Heart right ventricle (tissue), 16 donors: ENCODE measurements at regions not wholly inside any gene's neighbourhood (a gene's known extent, or its start where the extent isn't known, plus 50 kb on each side); places are given as distances from the start of the nearest gene placed in this dataset.

Experiments used
- ATAC-seq, 8 donors: fragments of 200-7000 bp; cut with Tn5 transposase; one replicate each; pipeline ENCODE4 v1.9.1; 2020; ENCODE audit warnings: mild to moderate bottlenecking in 8 of 8, moderate library complexity in 8 of 8, moderate number of reproducible peaks in 1 of 8
- DNase-seq, 2 donors: peaks; one replicate each; pipeline ENCODE4 v3.0.0-alpha.2; 2020
- H3K27ac ChIP-seq, 10 donors: fragments of 200-600 bp; sonication (generic) in 2 of 10; one replicate each; pipeline versions ENCODE4 v1.5.0 to v1.8.0; 2020 to 2022; ENCODE audit warnings: mild to moderate bottlenecking in 3 of 10
- H3K27me3 ChIP-seq, 7 donors: fragments of 200-600 bp; one replicate each; pipeline ENCODE4 v1.8.0; 2021 to 2022; ENCODE audit warnings: mild to moderate bottlenecking in 2 of 7
- H3K36me3 ChIP-seq, 9 donors: fragments of 200-600 bp; sonication (generic) in 1 of 9; one replicate each; pipeline versions ENCODE4 v1.5.0 to v1.8.0; 2020 to 2022; ENCODE audit warnings: mild to moderate bottlenecking in 2 of 9
- H3K4me1 ChIP-seq, 9 donors: fragments of 200-600 bp; sonication (generic) in 1 of 9; one replicate each; pipeline versions ENCODE4 v1.5.0 to v1.8.0; 2020 to 2022; ENCODE audit warnings: mild to moderate bottlenecking in 4 of 9
- H3K4me3 ChIP-seq, 10 donors: fragments of 200-600 bp; sonication (generic) in 2 of 10; one replicate each; pipeline versions ENCODE4 v1.5.0 to v1.8.0; 2020 to 2022; ENCODE audit warnings: mild to moderate bottlenecking in 7 of 10, moderate library complexity in 2 of 10
- H3K9me3 ChIP-seq, 11 donors: fragments of 200-600 bp in 10 of 11; sonication (generic) in 2 of 11; one replicate each; pipeline versions ENCODE4 v1.5.0 to v1.8.0; 2013 to 2022; ENCODE audit warnings: mild to moderate bottlenecking in 2 of 11, control low read depth in 1 of 11, moderate library complexity in 1 of 11
- WGBS, 2 donors: extraction: QIAGEN DNeasy Blood & Tissue Kit; methylation state at CpG; one replicate each; pipeline ENCODE4 v1.1.7; 2013; ENCODE audit warnings: inconsistent platforms in 1 of 2; 5-methylcytosine and 5-hydroxymethylcytosine counted together
- intact Hi-C, 10 donors: fragments of 100-400 bp; cut with DNase I; formaldehyde crosslinking; loops; one replicate each; pipeline versions ENCODE4 v1.11.1 to v1.14.2; 2022
- TF ChIP-seq, protein P1 (sequence below), 9 donors: fragments of 200-600 bp; sonication (generic) in 2 of 9; IDR thresholded peaks; one replicate each; pipeline versions ENCODE4 v1.5.0 to v1.8.0; 2021 to 2022; ENCODE audit warnings: antibody characterized with exemption in 9 of 9, mild to moderate bottlenecking in 5 of 9, moderate library complexity in 1 of 9
- donor health status: Arrhythmogenic right ventricular cardiomyopathy.
- donor health status: ischemic (EF 13 %, LVEDD 7.1; RV severe dilation, severe dysfunction).
- donor health status: healthy with polysubstance abuse.
- donor health status: DM: no; HTN: yes; CAD: no.
- donor health status: DM: no; HTN: no; CAD: no.
- donor health status: ischemic (EF 25% LVEDD 6.9; RV normal size, moderate dysfunction).
- donor health status: ischemic (EF 25% LVEDD 5.7; RV mildly dilated, moderate dysfunction).
- donor health status: healthy.
- donor health status: DM: yes; HTN: yes; CAD: no.
- donor health status: Ischemic cardiomyopathy.
- donor health status: ischemic (EF 35%, LVEDD 5.7; RV mildly dilated, moderate dysfunction).
- donor health status: nonischemic (EF 11% LVEDD 7.7; RV severe dilation, severe dysfunction).
- donor health status: DM: yes; HTN: yes; CAD: no.
- donor health status: PGD.
- donor health status: ischemic (EF 29% LVEDD 5.4; RV normal size, mild dysfunction).
- donor health status: nonischemic (EF 23%, LVEDD 6.1; RV moderate dilation, normal function).

- 92 to 95% methylated on average over 4 of the region's 4 CpGs for WGBS, 2 donors
- intact Hi-C loops, result loop anchor here in 1 of 10 donors (10.0 kb wide), 1 partner anchor 57 kb away; no protein-coding TSS in a partner anchor
These were observed 397.7 kb downstream of the TMEM38B start for GRCh38 chr9:106092083-106092482.

DNA sequence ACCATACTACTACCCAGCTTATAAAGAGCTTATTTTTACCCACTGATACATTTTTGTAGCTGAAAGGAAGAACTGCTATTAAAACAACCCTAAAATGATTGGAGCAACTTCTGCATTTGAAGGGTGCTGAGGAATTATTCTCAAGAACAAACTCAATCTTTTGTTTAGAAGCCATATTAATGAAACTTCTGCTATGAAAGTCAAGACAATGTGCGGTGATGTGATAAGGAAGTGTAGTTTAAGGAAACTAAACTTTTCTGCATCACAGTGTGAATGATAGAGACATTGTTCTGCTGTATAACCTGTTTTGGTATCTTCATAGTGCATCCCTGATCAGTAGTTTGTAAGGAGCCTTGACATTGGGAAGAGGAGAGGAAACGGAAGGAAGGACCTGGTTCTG lies 408.5 kb downstream of the TMEM38B start:
- 84 to 85% methylated on average over 2 of the region's 2 CpGs for WGBS, 2 donors
- TF ChIP-seq, protein P1, sequence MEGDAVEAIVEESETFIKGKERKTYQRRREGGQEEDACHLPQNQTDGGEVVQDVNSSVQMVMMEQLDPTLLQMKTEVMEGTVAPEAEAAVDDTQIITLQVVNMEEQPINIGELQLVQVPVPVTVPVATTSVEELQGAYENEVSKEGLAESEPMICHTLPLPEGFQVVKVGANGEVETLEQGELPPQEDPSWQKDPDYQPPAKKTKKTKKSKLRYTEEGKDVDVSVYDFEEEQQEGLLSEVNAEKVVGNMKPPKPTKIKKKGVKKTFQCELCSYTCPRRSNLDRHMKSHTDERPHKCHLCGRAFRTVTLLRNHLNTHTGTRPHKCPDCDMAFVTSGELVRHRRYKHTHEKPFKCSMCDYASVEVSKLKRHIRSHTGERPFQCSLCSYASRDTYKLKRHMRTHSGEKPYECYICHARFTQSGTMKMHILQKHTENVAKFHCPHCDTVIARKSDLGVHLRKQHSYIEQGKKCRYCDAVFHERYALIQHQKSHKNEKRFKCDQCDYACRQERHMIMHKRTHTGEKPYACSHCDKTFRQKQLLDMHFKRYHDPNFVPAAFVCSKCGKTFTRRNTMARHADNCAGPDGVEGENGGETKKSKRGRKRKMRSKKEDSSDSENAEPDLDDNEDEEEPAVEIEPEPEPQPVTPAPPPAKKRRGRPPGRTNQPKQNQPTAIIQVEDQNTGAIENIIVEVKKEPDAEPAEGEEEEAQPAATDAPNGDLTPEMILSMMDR (IDR thresholded peaks at IDR 0.05), result no peak

More at GRCh38 chr9:106092083-106092482, 397.7 kb downstream of the TMEM38B start:
- Histone ChIP-seq H3K4me3 (no peak overlapping the region), H3K4me1 (no peaks in the 10 kb centered on the region), H3K27ac (no peak overlapping the region), H3K27me3 (no peaks in the 10 kb centered on the region), H3K36me3 (no peaks in the 10 kb centered on the region), H3K9me3 (peaks cover 0 to 24% (median 0%) of the 10 kb centered on the region in 11 donors)
- TF ChIP-seq, protein P1 (IDR thresholded peaks at IDR 0.05), result no peak
- DNase-seq (no peak), ATAC-seq (no peak)

GRCh38 chr9:106104887-106105286 lies 410.5 kb downstream of the TMEM38B start:
- no peak for ATAC-seq
- peaks cover 0 to 4% (median 0%) of the 10 kb centered on the region in 11 donors for H3K9me3 ChIP-seq
- H3K36me3 ChIP-seq, result no peaks in the 10 kb centered on the region
- DNase-seq, result no peak
- TF ChIP-seq, protein P1 (IDR thresholded peaks at IDR 0.05), result no peak
- no peaks in the 10 kb centered on the region for H3K4me1 ChIP-seq
- H3K27ac ChIP-seq, result no peak overlapping the region
- no peak overlapping the region for H3K4me3 ChIP-seq
- no peaks in the 10 kb centered on the region for H3K27me3 ChIP-seq
- intact Hi-C loops, result no loop called here

More for the DNA sequence above, 408.5 kb downstream of the TMEM38B start:
- Histone ChIP-seq H3K27ac (no peak overlapping the region), H3K4me3 (no peak overlapping the region), H3K9me3 (peaks cover 0 to 1% (median 0%) of the 10 kb centered on the region in 11 donors), H3K27me3 (no peaks in the 10 kb centered on the region), H3K4me1 (no peaks in the 10 kb centered on the region), H3K36me3 (no peaks in the 10 kb centered on the region)
- intact Hi-C loops, result no loop called here
- ATAC-seq (no peak), DNase-seq (no peak)

GRCh38 chr9:106106396-106106795 lies 412.1 kb downstream of the TMEM38B start:
- no peak overlapping the region for H3K4me3 ChIP-seq
- intact Hi-C loops, result no loop called here

More at GRCh38 chr9:106106396-106106795, 412.1 kb downstream of the TMEM38B start:
- TF ChIP-seq, protein P1 (IDR thresholded peaks at IDR 0.05), result no peak
- Histone ChIP-seq H3K27ac (no peak overlapping the region), H3K27me3 (no peaks in the 10 kb centered on the region), H3K9me3 (peaks cover 0 to 4% (median 0%) of the 10 kb centered on the region in 11 donors), H3K36me3 (no peaks in the 10 kb centered on the region), H3K4me1 (no peaks in the 10 kb centered on the region)
- ATAC-seq (no peak), DNase-seq (no peak)
- WGBS, 2 donors, result 89 to 91% methylated on average over 3 of the region's 3 CpGs
